ENCODE measurements at regions not wholly inside any gene's neighbourhood (a gene's known extent, or its start where the extent isn't known, plus 50 kb on each side); places are given as distances from the start of the nearest gene placed in this dataset.

DNA sequence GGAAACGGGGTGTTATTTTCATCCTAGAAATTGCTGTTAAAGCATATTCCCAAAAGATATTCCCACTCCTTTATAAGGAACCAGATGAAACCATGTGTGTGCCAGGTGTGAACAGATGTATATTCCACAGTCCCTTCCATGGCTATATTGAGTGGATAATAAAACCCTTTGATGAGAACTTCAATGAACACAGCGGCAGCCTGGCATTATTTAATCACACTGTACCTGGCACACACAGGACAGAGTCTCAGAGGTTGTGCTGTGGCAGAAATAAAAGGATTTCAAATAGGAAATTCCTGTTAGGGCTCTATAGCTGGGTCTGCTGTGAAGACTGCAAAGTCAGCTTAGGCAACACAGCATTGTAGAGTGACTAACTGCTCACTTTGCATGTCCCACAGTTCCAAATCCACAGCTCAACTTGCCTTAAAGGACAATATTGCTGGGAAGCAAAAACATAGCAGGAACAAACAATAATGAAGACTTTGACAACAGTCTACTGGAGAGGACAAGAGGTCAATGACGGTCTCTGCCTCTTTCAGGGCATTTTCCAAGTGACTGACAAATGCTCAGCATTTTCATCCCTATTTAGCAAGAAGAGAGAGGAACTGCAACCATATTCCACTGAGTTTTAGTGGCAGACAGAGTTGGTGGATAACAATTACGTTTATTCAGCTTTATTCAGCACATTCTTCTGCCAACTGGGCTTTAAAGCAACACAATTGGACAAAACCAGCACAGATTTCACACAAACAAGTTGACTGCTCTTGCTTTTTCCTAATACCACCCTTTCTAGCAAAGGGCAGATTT, 255.7 kb upstream of the RGMB start:
- Histone ChIP-seq H3K4me3 (ENCODE audit: low read depth in 1 of 2, low read length in 2 of 2) (no peak overlapping the region), H3K9ac (ENCODE audit: low read depth in 1 of 2, low read length in 2 of 2) (no peak overlapping the region), H3K9me3 (ENCODE audit: control insufficient read depth in 1 of 2, low read length in 2 of 2) (no peaks in the 10 kb centered on the region), H3K27me3 (ENCODE audit: control insufficient read depth in 1 of 2, insufficient read depth in 2 of 2, low read length in 2 of 2) (no peaks in the 10 kb centered on the region), H3K4me1 (ENCODE audit: control insufficient read depth in 1 of 2, insufficient read depth in 2 of 2, low read length in 2 of 2) (peaks cover 12 to 13% of the 10 kb centered on the region in 2 donors), H3K27ac (ENCODE audit: low read depth, low read length) (no peak overlapping the region), H3K36me3 (ENCODE audit: control insufficient read depth in 1 of 2, insufficient read depth in 2 of 2, low read length in 2 of 2) (no peaks in the 10 kb centered on the region)

DNA sequence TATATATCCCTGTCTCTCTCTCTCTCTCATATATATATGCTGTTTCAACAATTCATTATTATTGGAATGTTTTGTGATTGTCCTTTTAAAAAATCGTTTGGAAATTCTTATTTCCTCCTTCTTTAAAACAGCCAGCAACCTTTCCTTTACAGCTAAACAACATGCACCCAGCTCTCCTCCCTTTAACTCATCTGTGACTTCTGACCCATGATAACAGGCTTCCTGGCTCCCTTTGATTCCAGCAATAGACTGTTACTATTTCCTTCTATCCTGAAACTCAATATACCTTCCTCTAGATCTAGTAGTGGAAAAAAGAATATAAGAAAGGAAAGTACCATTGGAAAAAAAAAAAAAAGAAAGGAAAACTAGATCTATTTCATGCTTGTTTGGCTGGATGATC, 254.7 kb upstream of the RGMB start:
- no peaks in the 10 kb centered on the region for H3K9me3 ChIP-seq (ENCODE audit: control insufficient read depth in 1 of 2, low read length in 2 of 2)
- H3K4me3 ChIP-seq (ENCODE audit: low read depth in 1 of 2, low read length in 2 of 2), result no peak overlapping the region
- H3K36me3 ChIP-seq (ENCODE audit: control insufficient read depth in 1 of 2, insufficient read depth in 2 of 2, low read length in 2 of 2), result no peaks in the 10 kb centered on the region

DNA sequence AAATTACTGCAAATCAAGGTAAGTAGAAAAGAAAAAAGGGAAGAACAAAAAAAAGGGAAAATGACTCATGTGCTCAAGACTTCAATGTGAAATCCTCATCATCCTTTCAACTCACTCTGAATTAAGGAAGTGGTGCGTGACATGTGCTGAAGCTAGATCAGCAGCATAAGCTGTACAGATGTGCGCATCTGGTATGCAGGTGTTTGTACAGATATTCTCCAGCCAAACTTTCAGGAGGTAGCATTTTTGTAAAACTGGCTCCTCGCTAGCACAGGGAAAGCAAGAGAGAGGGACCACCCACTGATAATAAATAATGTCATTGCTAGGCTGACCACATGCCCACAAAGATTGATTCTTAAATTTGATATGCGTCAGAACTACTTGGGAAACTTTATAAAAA, 253.9 kb upstream of the RGMB start:
- H3K27ac ChIP-seq (ENCODE audit: low read depth, low read length), result no peak overlapping the region
- H3K4me3 ChIP-seq (ENCODE audit: low read depth in 1 of 2, low read length in 2 of 2), result no peak overlapping the region
- no peaks in the 10 kb centered on the region for H3K27me3 ChIP-seq (ENCODE audit: control insufficient read depth in 1 of 2, insufficient read depth in 2 of 2, low read length in 2 of 2)
- no peak overlapping the region for H3K9ac ChIP-seq (ENCODE audit: low read depth in 1 of 2, low read length in 2 of 2)
- H3K36me3 ChIP-seq (ENCODE audit: control insufficient read depth in 1 of 2, insufficient read depth in 2 of 2, low read length in 2 of 2), result no peaks in the 10 kb centered on the region
- peaks cover 12 to 13% of the 10 kb centered on the region in 2 donors for H3K4me1 ChIP-seq (ENCODE audit: control insufficient read depth in 1 of 2, insufficient read depth in 2 of 2, low read length in 2 of 2)
- H3K9me3 ChIP-seq (ENCODE audit: control insufficient read depth in 1 of 2, low read length in 2 of 2), result no peaks in the 10 kb centered on the region

More for the DNA sequence above, 254.7 kb upstream of the RGMB start:
- Histone ChIP-seq H3K27me3 (ENCODE audit: control insufficient read depth in 1 of 2, insufficient read depth in 2 of 2, low read length in 2 of 2) (no peaks in the 10 kb centered on the region), H3K4me1 (ENCODE audit: control insufficient read depth in 1 of 2, insufficient read depth in 2 of 2, low read length in 2 of 2) (peaks cover 12 to 13% of the 10 kb centered on the region in 2 donors), H3K27ac (ENCODE audit: low read depth, low read length) (no peak overlapping the region), H3K9ac (ENCODE audit: low read depth in 1 of 2, low read length in 2 of 2) (no peak overlapping the region)

DNA sequence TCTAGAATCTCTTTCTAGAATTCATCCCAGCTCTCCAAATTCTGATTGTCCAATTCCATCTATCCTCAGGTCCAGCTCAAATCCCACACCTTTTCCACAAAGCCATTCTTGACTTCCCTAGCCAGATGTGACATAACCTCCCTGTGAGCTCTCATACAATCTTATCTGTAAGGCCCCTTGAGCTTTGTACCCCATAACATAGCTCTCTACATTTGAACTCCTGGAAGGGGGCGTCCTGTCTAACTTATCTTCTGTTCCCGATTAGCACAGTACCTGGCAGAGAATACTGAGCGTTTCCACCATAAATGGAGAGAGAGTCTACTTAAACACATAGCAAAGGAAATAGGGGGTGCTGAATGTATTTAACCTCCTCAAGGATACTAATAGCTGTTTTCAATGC, 251.6 kb upstream of the RGMB start:
- H3K9me3 ChIP-seq (ENCODE audit: control insufficient read depth in 1 of 2, low read length in 2 of 2), result no peaks in the 10 kb centered on the region
- peaks cover 12 to 13% of the 10 kb centered on the region in 2 donors for H3K4me1 ChIP-seq (ENCODE audit: control insufficient read depth in 1 of 2, insufficient read depth in 2 of 2, low read length in 2 of 2)
- no peak overlapping the region for H3K27ac ChIP-seq (ENCODE audit: low read depth, low read length)
- no peak overlapping the region for H3K4me3 ChIP-seq (ENCODE audit: low read depth in 1 of 2, low read length in 2 of 2)
- no peak overlapping the region for H3K9ac ChIP-seq (ENCODE audit: low read depth in 1 of 2, low read length in 2 of 2)
- no peaks in the 10 kb centered on the region for H3K27me3 ChIP-seq (ENCODE audit: control insufficient read depth in 1 of 2, insufficient read depth in 2 of 2, low read length in 2 of 2)
- no peaks in the 10 kb centered on the region for H3K36me3 ChIP-seq (ENCODE audit: control insufficient read depth in 1 of 2, insufficient read depth in 2 of 2, low read length in 2 of 2)

DNA sequence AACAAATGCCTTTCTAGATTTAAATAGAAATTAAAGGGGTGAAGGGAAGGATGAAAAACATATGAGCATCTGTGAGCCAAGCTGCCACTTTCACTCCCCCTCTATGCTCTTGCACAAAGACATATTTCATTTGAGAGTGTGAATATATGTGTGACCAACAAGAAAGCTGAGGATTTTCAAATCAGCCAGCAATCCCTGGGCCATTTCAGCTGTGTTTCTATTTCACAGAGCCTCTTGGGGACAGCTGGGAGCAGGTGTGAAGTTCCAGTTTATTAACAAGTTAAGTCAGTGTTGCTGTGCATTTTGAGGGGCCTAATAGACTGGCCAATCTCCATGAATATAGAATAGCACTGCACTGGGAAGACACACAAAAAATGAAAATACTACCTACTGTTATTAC, 248.7 kb upstream of the RGMB start:
- Histone ChIP-seq H3K9me3 (ENCODE audit: control insufficient read depth in 1 of 2, low read length in 2 of 2) (no peaks in the 10 kb centered on the region), H3K4me1 (ENCODE audit: control insufficient read depth in 1 of 2, insufficient read depth in 2 of 2, low read length in 2 of 2) (no peaks in the 10 kb centered on the region), H3K36me3 (ENCODE audit: control insufficient read depth in 1 of 2, insufficient read depth in 2 of 2, low read length in 2 of 2) (no peaks in the 10 kb centered on the region), H3K27ac (ENCODE audit: low read depth, low read length) (no peak overlapping the region), H3K9ac (ENCODE audit: low read depth in 1 of 2, low read length in 2 of 2) (no peak overlapping the region), H3K27me3 (ENCODE audit: control insufficient read depth in 1 of 2, insufficient read depth in 2 of 2, low read length in 2 of 2) (no peaks in the 10 kb centered on the region), H3K4me3 (ENCODE audit: low read depth in 1 of 2, low read length in 2 of 2) (no peak overlapping the region)

DNA sequence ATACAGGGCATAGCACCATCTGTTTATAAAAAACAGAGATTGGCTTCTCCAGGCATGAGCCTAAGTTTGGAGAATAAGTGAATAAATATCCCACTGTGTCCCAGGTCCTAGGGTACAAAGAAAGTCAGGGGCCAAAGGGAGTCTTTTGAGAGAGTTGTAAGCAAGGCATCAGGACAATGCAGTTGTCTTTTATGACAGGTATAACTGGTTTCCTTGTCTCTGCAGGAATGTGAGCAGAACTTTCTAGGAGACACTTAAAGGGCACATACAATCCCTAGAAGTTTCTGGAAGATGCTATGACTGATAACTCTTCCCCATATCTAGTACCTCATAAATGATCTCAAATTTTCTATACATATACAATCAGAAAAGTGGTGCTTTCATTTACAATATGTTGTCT, 245.6 kb upstream of the RGMB start:
- Histone ChIP-seq H3K36me3 (ENCODE audit: control insufficient read depth in 1 of 2, insufficient read depth in 2 of 2, low read length in 2 of 2) (no peaks in the 10 kb centered on the region), H3K4me3 (ENCODE audit: low read depth in 1 of 2, low read length in 2 of 2) (no peak overlapping the region), H3K9ac (ENCODE audit: low read depth in 1 of 2, low read length in 2 of 2) (no peak overlapping the region), H3K4me1 (ENCODE audit: control insufficient read depth in 1 of 2, insufficient read depth in 2 of 2, low read length in 2 of 2) (no peaks in the 10 kb centered on the region), H3K9me3 (ENCODE audit: control insufficient read depth in 1 of 2, low read length in 2 of 2) (no peaks in the 10 kb centered on the region), H3K27ac (ENCODE audit: low read depth, low read length) (no peak overlapping the region), H3K27me3 (ENCODE audit: control insufficient read depth in 1 of 2, insufficient read depth in 2 of 2, low read length in 2 of 2) (no peaks in the 10 kb centered on the region)

DNA sequence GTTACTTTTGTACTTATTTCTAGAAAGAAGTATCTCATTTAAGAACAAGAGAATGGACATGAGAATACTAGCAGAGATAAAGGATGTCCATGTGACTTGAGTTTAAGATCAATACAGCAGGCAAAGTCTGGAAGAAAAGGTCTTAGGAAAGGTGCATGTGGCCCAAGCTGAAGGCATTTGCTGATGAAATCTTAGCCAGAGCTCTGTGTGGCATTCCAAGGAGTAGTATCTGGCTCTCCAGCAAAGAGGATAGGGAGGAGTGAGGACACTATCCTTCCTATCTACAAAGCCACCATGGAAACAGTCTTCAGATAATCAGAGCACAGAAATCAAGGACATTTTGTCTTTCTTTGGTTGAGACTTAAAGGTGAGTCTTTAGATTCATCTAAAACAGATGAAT, 244.1 kb upstream of the RGMB start:
- Histone ChIP-seq H3K4me1 (ENCODE audit: control insufficient read depth in 1 of 2, insufficient read depth in 2 of 2, low read length in 2 of 2) (no peaks in the 10 kb centered on the region), H3K36me3 (ENCODE audit: control insufficient read depth in 1 of 2, insufficient read depth in 2 of 2, low read length in 2 of 2) (no peaks in the 10 kb centered on the region), H3K27ac (ENCODE audit: low read depth, low read length) (no peak overlapping the region), H3K27me3 (ENCODE audit: control insufficient read depth in 1 of 2, insufficient read depth in 2 of 2, low read length in 2 of 2) (no peaks in the 10 kb centered on the region), H3K9ac (ENCODE audit: low read depth in 1 of 2, low read length in 2 of 2) (no peak overlapping the region), H3K4me3 (ENCODE audit: low read depth in 1 of 2, low read length in 2 of 2) (no peak overlapping the region), H3K9me3 (ENCODE audit: control insufficient read depth in 1 of 2, low read length in 2 of 2) (no peaks in the 10 kb centered on the region)

DNA sequence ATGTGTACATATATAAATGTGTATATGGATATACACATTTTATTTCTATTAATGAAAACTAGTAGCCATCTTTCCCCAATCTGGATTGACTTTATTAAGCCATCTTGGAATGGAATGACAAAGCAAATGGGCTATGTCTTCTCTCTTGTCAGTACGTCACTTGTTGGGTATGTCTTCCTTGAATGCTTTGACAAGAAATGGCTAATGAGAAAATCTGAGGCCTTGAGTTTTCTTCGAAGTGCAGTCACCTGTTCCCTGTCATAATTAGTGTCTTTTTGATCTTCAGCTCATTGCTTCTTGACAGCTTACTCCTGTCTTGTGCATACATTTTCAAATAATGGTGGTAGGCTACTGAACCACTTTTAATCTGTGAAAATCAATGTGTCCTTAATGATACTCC, 243.2 kb upstream of the RGMB start:
- Histone ChIP-seq H3K9ac (ENCODE audit: low read depth in 1 of 2, low read length in 2 of 2) (no peak overlapping the region), H3K4me1 (ENCODE audit: control insufficient read depth in 1 of 2, insufficient read depth in 2 of 2, low read length in 2 of 2) (no peaks in the 10 kb centered on the region), H3K27me3 (ENCODE audit: control insufficient read depth in 1 of 2, insufficient read depth in 2 of 2, low read length in 2 of 2) (no peaks in the 10 kb centered on the region), H3K4me3 (ENCODE audit: low read depth in 1 of 2, low read length in 2 of 2) (no peak overlapping the region), H3K36me3 (ENCODE audit: control insufficient read depth in 1 of 2, insufficient read depth in 2 of 2, low read length in 2 of 2) (no peaks in the 10 kb centered on the region), H3K27ac (ENCODE audit: low read depth, low read length) (no peak overlapping the region), H3K9me3 (ENCODE audit: control insufficient read depth in 1 of 2, low read length in 2 of 2) (no peaks in the 10 kb centered on the region)

DNA sequence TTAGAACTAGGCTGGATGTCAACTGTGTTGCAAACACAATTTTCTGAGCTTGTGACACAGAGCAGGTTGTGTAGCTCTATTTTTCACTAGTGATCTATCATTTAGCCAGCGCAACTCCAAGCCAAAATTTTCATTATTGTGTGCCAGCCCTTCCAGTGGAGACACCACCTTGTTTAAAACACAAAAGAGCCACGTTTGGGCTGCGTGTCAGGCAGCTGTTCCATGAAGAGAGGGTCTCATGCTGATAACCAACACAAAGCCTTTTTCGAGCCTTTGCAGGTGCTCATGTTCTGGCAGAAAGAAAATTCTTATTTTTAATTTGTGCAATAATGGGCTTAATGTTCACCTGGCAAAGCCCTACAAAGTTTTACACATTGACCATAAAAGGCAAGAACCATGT, 237.6 kb upstream of the RGMB start:
- H3K4me3 ChIP-seq (ENCODE audit: low read depth in 1 of 2, low read length in 2 of 2), result no peak overlapping the region
- no peaks in the 10 kb centered on the region for H3K36me3 ChIP-seq (ENCODE audit: control insufficient read depth in 1 of 2, insufficient read depth in 2 of 2, low read length in 2 of 2)
- H3K9me3 ChIP-seq (ENCODE audit: control insufficient read depth in 1 of 2, low read length in 2 of 2), result peaks cover 2 to 4% of the 10 kb centered on the region in 2 donors
- H3K9ac ChIP-seq (ENCODE audit: low read depth in 1 of 2, low read length in 2 of 2), result no peak overlapping the region
- no peak overlapping the region for H3K27ac ChIP-seq (ENCODE audit: low read depth, low read length)
- no peaks in the 10 kb centered on the region for H3K4me1 ChIP-seq (ENCODE audit: control insufficient read depth in 1 of 2, insufficient read depth in 2 of 2, low read length in 2 of 2)
- H3K27me3 ChIP-seq (ENCODE audit: control insufficient read depth in 1 of 2, insufficient read depth in 2 of 2, low read length in 2 of 2), result no peaks in the 10 kb centered on the region

DNA sequence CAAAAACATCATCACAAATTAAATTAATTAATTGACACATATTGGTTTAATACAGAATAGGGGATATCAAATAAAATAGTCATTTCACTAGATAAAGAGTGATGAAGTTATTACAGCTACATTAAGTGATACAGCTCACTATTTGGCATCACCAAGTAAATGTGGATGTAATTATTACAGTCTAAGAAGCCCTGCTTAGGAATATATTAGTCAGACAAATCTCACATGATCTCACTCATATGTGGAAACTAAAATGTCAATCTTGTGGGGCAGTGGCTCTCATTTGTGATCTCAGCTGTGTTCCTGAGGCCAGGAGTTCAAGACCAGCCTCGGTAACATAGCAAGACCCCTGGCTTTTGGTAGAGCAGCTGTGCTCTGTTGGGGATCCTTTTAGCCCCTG, 233.4 kb upstream of the RGMB start:
- Histone ChIP-seq H3K9ac (ENCODE audit: low read depth in 1 of 2, low read length in 2 of 2) (no peak overlapping the region), H3K27ac (ENCODE audit: low read depth, low read length) (no peak overlapping the region), H3K9me3 (ENCODE audit: control insufficient read depth in 1 of 2, low read length in 2 of 2) (peaks cover 6 to 11% of the 10 kb centered on the region in 2 donors), H3K36me3 (ENCODE audit: control insufficient read depth in 1 of 2, insufficient read depth in 2 of 2, low read length in 2 of 2) (no peaks in the 10 kb centered on the region), H3K27me3 (ENCODE audit: control insufficient read depth in 1 of 2, insufficient read depth in 2 of 2, low read length in 2 of 2) (no peaks in the 10 kb centered on the region), H3K4me1 (ENCODE audit: control insufficient read depth in 1 of 2, insufficient read depth in 2 of 2, low read length in 2 of 2) (no peaks in the 10 kb centered on the region), H3K4me3 (ENCODE audit: low read depth in 1 of 2, low read length in 2 of 2) (no peak overlapping the region)

Measured in duodenal mucosa (tissue), 2 donors.